Right lobe of liver (tissue), 6 donors: ENCODE measurements at regions not wholly inside any gene's neighbourhood (a gene's known extent, or its start where the extent isn't known, plus 50 kb on each side); places are given as distances from the start of the nearest gene placed in this dataset.

Experiments used
- ATAC-seq, 4 donors: fragments of 200-7000 bp; cut with Tn5 transposase; one replicate each; pipeline ENCODE4 v1.9.1; 2020; ENCODE audit warnings: mild to moderate bottlenecking in 4 of 4, moderate library complexity in 4 of 4
- DNase-seq, 3 donors: peaks; one replicate each; pipeline ENCODE4 v3.0.0-alpha.2; 2020
- H3K27ac ChIP-seq, 3 donors: fragments of 200-600 bp; one replicate each; pipeline ENCODE4 v1.8.0; 2022
- H3K27me3 ChIP-seq, 2 donors: fragments of 200-600 bp; one replicate each; pipeline ENCODE4 v1.8.0; 2022
- H3K36me3 ChIP-seq, 4 donors: fragments of 200-600 bp; sonication (generic) in 1 of 4; one replicate each; pipeline versions ENCODE4 v1.5.1 to v1.8.0; 2017 to 2022; ENCODE audit warnings: control low read depth in 1 of 4
- H3K4me1 ChIP-seq, 4 donors: fragments of 200-600 bp; sonication (generic) in 1 of 4; one replicate each; pipeline versions ENCODE4 v1.5.1 to v1.8.0; 2017 to 2022; ENCODE audit warnings: control low read depth in 1 of 4
- H3K4me3 ChIP-seq, 3 donors: fragments of 200-600 bp; one replicate each; pipeline ENCODE4 v1.8.0; 2022
- H3K9me3 ChIP-seq, 4 donors: fragments of 200-600 bp; sonication (generic) in 1 of 4; one replicate each; pipeline versions ENCODE4 v1.5.1 to v1.8.0; 2017 to 2022; ENCODE audit warnings: control low read depth in 1 of 4
- CTCF ChIP-seq, 4 donors: fragments of 200-600 bp in 3 of 4; fragments of 450-650 bp in 1 of 4; IDR thresholded peaks; one replicate each; pipeline versions ENCODE4 v1.5.1 to v1.8.0; 2016 to 2022; ENCODE audit warnings: antibody characterized with exemption in 4 of 4, mild to moderate bottlenecking in 2 of 4
- POLR2A ChIP-seq: fragments of 450-650 bp; IDR thresholded peaks from one replicate; pipeline ENCODE4 v1.6.1; 2017; ENCODE audit warnings: antibody characterized with exemption, mild to moderate bottlenecking
- WGBS: methylation state at CpG from one replicate; pipeline ENCODE4 v1.1.6; 2018; ENCODE audit warnings: low coverage, low lambda C conversion rate; ENCODE audit not compliant: insufficient coverage; ENCODE audit errors: missing lambda C conversion rate; 5-methylcytosine and 5-hydroxymethylcytosine counted together
- intact Hi-C, 2 donors: fragments of 100-400 bp; cut with DNase I; formaldehyde crosslinking; loops; one replicate each; pipeline versions ENCODE4 v1.11.2 to v1.14.1; 2022
- small RNA-seq, 2 experiments: library from RNA; depleted of rRNA; stranded (forward); fragments of <200 nt; gene quantifications; one replicate each; pipeline ENCODE3, GENCODE V24; 2016
- donor health status: DM: no; HTN: yes; CAD: no.
- donor health status: DM: no; HTN: no; CAD: no.
- donor health status: DM: no; HTN: no; CAD: no.
- donor health status: DM: no; HTN: yes; CAD: no.
- donor health status: DM: no; HTN: yes; CAD: no.

- no peak for ATAC-seq
- no peak overlapping the region for H3K27ac ChIP-seq
- TF ChIP-seq CTCF (IDR thresholded peaks at IDR 0.05) (no peak), POLR2A (no peak)
- H3K27me3 ChIP-seq: no peaks in the 10 kb centered on the region
- DNase-seq: no peak
- no peak overlapping the region for H3K4me3 ChIP-seq
- H3K4me1 ChIP-seq: no peaks in the 10 kb centered on the region
- no peaks in the 10 kb centered on the region for H3K36me3 ChIP-seq
- no peaks in the 10 kb centered on the region for H3K9me3 ChIP-seq
- 71% methylated on average over 2 of the region's 2 CpGs for WGBS
- intact Hi-C loops: no loop called here
Observed at GRCh38 chr11:127054153-127054552, 53.6 kb upstream of the KIRREL3 start.

GRCh38 chr11:127052404-127052803, 51.8 kb upstream of the KIRREL3 start:
- TF ChIP-seq POLR2A (no peak), CTCF (IDR thresholded peaks at IDR 0.05) (no peak)
- H3K4me1 ChIP-seq: no peaks in the 10 kb centered on the region
- no peaks in the 10 kb centered on the region for H3K9me3 ChIP-seq
- no peaks in the 10 kb centered on the region for H3K27me3 ChIP-seq
- ATAC-seq (no peak), DNase-seq (no peak)
- no peak overlapping the region for H3K4me3 ChIP-seq
- no peaks in the 10 kb centered on the region for H3K36me3 ChIP-seq
- 88% methylated on average over 1 of the region's 1 CpG for WGBS
- intact Hi-C loops: no loop called here
- no peak overlapping the region for H3K27ac ChIP-seq

Small RNA genes lying in the stretch of these regions (small RNA-seq; reads per million reads assigned to genes)
- gene RN7SKP279: 0 reads per million in 2 experiments
